Osteocyte (in vitro differentiated cells): ENCODE measurements at regions not wholly inside any gene's neighbourhood (a gene's known extent, or its start where the extent isn't known, plus 50 kb on each side); places are given as distances from the start of the nearest gene placed in this dataset.

ENCODE experiments used
- DNase-seq: peaks from one replicate; pipeline ENCODE4 v3.0.0; 2021; ENCODE audit warnings: mixed read lengths; ENCODE audit not compliant: unreplicated experiment; ENCODE audit errors: extremely low spot score
- H3K27ac Mint-ChIP-seq: one replicate; pipeline ENCODE4 v1.8.0; 2021; ENCODE audit warnings: mild to moderate bottlenecking, mixed read lengths; ENCODE audit not compliant: unreplicated experiment
- H3K27me3 Mint-ChIP-seq: one replicate; pipeline ENCODE4 v1.8.0; 2021; ENCODE audit warnings: mixed read lengths; ENCODE audit not compliant: unreplicated experiment
- H3K36me3 Mint-ChIP-seq: one replicate; pipeline ENCODE4 v1.8.0; 2021; ENCODE audit warnings: mixed read lengths; ENCODE audit not compliant: unreplicated experiment
- H3K4me1 Mint-ChIP-seq: one replicate; pipeline ENCODE4 v1.8.0; 2021; ENCODE audit warnings: mixed read lengths; ENCODE audit not compliant: unreplicated experiment
- H3K4me3 Mint-ChIP-seq: one replicate; pipeline ENCODE4 v1.8.0; 2021; ENCODE audit warnings: mild to moderate bottlenecking, moderate library complexity, mixed read lengths; ENCODE audit not compliant: unreplicated experiment
- H3K9me3 Mint-ChIP-seq: one replicate; pipeline ENCODE4 v1.8.0; 2021; ENCODE audit warnings: mixed read lengths; ENCODE audit not compliant: unreplicated experiment
- TF ChIP-seq, protein P1 (sequence below): fragments of 200-600 bp; sonication (generic); IDR thresholded peaks from 2 replicates; pipeline ENCODE4 v1.5.0; 2021; ENCODE audit warnings: antibody characterized with exemption, mild to moderate bottlenecking, moderate library complexity

DNA sequence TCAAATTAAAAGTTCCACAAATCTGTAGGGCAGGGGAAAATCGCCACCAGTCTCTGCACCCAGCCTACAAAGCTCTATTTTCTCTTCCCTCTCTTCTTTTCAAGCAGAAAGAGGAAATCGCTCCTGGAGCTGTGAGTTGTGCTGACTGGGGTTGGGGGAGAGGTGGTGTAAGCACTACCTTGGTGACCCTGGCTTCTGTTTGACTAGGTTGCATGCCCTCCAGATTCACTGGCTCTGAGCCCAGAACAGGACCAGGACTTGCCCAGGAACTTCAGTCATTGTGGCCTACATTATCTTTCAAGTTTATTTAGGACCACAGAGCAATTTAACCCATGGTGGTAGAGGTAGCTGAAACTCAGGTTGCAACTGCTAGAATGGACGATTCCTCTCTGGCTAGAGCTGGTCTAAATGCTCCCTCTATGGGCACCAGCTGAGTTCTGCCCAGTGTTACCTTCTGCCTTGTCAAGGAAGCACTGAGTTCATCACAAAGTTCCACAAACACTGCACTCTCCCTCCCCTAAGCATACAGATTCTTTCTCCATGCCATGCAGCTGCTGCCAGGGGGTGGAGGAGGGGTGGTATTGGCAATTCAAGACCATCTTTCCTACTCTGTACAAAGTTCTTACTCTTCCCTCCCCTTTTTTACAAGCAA, 122.0 kb upstream of the BMP5 start:
- H3K27ac Mint-ChIP-seq: no peak overlapping the region
- H3K36me3 Mint-ChIP-seq: no peaks in the 10 kb centered on the region
- H3K27me3 Mint-ChIP-seq: no peaks in the 10 kb centered on the region
- DNase-seq: no peak
- H3K9me3 Mint-ChIP-seq: peaks cover 21% of the 10 kb centered on the region
- peaks cover 10% of the 10 kb centered on the region for H3K4me1 Mint-ChIP-seq
- H3K4me3 Mint-ChIP-seq: no peak overlapping the region
- TF ChIP-seq, protein P1, sequence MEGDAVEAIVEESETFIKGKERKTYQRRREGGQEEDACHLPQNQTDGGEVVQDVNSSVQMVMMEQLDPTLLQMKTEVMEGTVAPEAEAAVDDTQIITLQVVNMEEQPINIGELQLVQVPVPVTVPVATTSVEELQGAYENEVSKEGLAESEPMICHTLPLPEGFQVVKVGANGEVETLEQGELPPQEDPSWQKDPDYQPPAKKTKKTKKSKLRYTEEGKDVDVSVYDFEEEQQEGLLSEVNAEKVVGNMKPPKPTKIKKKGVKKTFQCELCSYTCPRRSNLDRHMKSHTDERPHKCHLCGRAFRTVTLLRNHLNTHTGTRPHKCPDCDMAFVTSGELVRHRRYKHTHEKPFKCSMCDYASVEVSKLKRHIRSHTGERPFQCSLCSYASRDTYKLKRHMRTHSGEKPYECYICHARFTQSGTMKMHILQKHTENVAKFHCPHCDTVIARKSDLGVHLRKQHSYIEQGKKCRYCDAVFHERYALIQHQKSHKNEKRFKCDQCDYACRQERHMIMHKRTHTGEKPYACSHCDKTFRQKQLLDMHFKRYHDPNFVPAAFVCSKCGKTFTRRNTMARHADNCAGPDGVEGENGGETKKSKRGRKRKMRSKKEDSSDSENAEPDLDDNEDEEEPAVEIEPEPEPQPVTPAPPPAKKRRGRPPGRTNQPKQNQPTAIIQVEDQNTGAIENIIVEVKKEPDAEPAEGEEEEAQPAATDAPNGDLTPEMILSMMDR: no peak

- Mint-ChIP-seq H3K9me3 (peaks cover 21% of the 10 kb centered on the region), H3K4me1 (peaks cover 4% of the 10 kb centered on the region), H3K27ac (no peak overlapping the region), H3K36me3 (no peaks in the 10 kb centered on the region), H3K27me3 (no peaks in the 10 kb centered on the region), H3K4me3 (no peak overlapping the region)
- DNase-seq: no peak
- TF ChIP-seq, protein P1: no peak
Measured at GRCh38 chr6:55994531-55994930, 119.1 kb upstream of the BMP5 start.

GRCh38 chr6:55993418-55993817, 118.0 kb upstream of the BMP5 start:
- peaks cover 1% of the 10 kb centered on the region for H3K4me1 Mint-ChIP-seq
- no peaks in the 10 kb centered on the region for H3K36me3 Mint-ChIP-seq
- H3K27me3 Mint-ChIP-seq: no peaks in the 10 kb centered on the region
- H3K9me3 Mint-ChIP-seq: peaks cover 27% of the 10 kb centered on the region
- DNase-seq: no peak
- TF ChIP-seq, protein P1: no peak
- no peak overlapping the region for H3K27ac Mint-ChIP-seq
- no peak overlapping the region for H3K4me3 Mint-ChIP-seq

DNA sequence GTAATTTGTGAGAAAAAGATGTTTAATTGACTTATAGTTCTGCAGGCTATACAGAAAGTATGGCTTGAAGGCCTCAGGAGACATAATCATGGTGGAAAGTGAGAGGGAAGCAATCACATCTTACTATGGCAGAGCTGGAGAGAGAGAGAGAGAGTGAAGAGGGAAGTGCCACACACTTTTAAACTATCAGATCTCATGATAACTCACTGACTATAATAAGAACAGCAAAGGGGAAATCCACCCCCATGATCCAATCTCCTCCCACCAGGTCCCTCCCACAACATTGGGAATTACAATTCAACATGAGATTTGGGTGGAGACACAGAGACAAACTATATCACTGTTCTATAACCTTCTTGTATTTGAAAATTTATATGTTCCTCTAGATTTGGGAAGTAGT, 117.2 kb upstream of the BMP5 start:
- H3K27ac Mint-ChIP-seq: no peak overlapping the region

DNA sequence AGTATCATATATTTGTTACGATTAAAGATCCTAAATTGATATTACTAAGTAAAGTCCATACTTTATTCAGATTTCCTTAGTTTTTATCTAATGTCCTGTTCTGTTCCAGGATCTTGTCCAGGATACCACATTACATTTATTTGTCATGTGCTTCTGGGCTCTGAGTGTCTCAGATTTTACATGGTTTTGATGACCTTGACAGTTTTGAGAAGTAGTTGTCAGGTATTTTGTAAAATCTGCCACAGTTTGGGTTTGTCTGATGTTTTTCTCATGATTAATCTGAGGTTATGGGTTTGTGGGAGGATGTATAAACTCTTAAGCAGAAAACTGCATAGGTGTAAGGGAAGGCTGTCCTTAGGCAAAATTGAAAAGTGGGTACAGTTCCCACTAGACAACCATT, 109.9 kb upstream of the BMP5 start:
- TF ChIP-seq, protein P1: no peak
- no peak overlapping the region for H3K4me3 Mint-ChIP-seq
- no peaks in the 10 kb centered on the region for H3K4me1 Mint-ChIP-seq
- DNase-seq: no peak
- no peaks in the 10 kb centered on the region for H3K27me3 Mint-ChIP-seq
- H3K9me3 Mint-ChIP-seq: peaks cover 25% of the 10 kb centered on the region
- peaks cover 3% of the 10 kb centered on the region for H3K36me3 Mint-ChIP-seq
- H3K27ac Mint-ChIP-seq: no peak overlapping the region

More for the DNA sequence above, 117.2 kb upstream of the BMP5 start:
- no peaks in the 10 kb centered on the region for H3K36me3 Mint-ChIP-seq
- DNase-seq: no peak
- H3K27me3 Mint-ChIP-seq: no peaks in the 10 kb centered on the region
- no peak overlapping the region for H3K4me3 Mint-ChIP-seq
- H3K9me3 Mint-ChIP-seq: peaks cover 31% of the 10 kb centered on the region
- no peaks in the 10 kb centered on the region for H3K4me1 Mint-ChIP-seq
- TF ChIP-seq, protein P1: no peak
